Activated B cell treated with CpG ODN at 0.5 μM for 24 hours (primary cell): ENCODE measurements at regions not wholly inside any gene's neighbourhood (a gene's known extent, or its start where the extent isn't known, plus 50 kb on each side); places are given as distances from the start of the nearest gene placed in this dataset.
"Not testable (repeated sequence)": the region's sequence is repeated elsewhere in the genome, so short reads cannot be mapped to it uniquely, and the experiment has no call there.

Source experiments
- ATAC-seq: fragments of 200-7000 bp; cut with Tn5 transposase; one replicate; pipeline ENCODE4 v1.10.0; 2021; ENCODE audit warnings: low read depth, mild to moderate bottlenecking, moderate library complexity
- CTCF ChIA-PET: fragments of 350-600 bp; sonication (Branson Sonifier 250); formaldehyde crosslinking; loops from one replicate; lab custom pipeline; 2021; ENCODE audit warnings: antibody characterized with exemption; lab: Charles Lee
- POLR2A ChIA-PET: fragments of 350-600 bp; sonication (Branson Sonifier 250); formaldehyde crosslinking; loops from one replicate; lab custom pipeline; 2021; ENCODE audit warnings: antibody characterized with exemption; lab: Charles Lee
- DNase-seq: peaks from one replicate; pipeline ENCODE4 v3.0.0; 2022
- H3K27ac Mint-ChIP-seq: one replicate; pipeline ENCODE4 v1.8.0; 2020; ENCODE audit warnings: mixed read lengths
- H3K27me3 Mint-ChIP-seq: one replicate; pipeline ENCODE4 v1.8.0; 2021; ENCODE audit warnings: mixed read lengths
- H3K36me3 Mint-ChIP-seq: one replicate; pipeline ENCODE4 v1.8.0; 2021; ENCODE audit warnings: low read depth, mixed read lengths
- H3K4me1 Mint-ChIP-seq: one replicate; pipeline ENCODE4 v1.8.0; 2021; ENCODE audit warnings: mixed read lengths
- H3K4me3 Mint-ChIP-seq: one replicate; pipeline ENCODE4 v1.8.0; 2020; ENCODE audit warnings: mild to moderate bottlenecking, mixed read lengths
- H3K9me3 Mint-ChIP-seq: one replicate; pipeline ENCODE4 v1.8.0; 2020; ENCODE audit warnings: mixed read lengths
- intact Hi-C: fragments of 100-400 bp; cut with micrococcal nuclease; formaldehyde crosslinking; loops from one replicate; pipeline ENCODE4 v1.15.1; 2024
- TF ChIP-seq, protein P1 (sequence below): fragments of 200-600 bp; IDR thresholded peaks from one replicate; pipeline ENCODE4 v1.8.0; 2022; ENCODE audit warnings: antibody characterized with exemption, mild to moderate bottlenecking

GRCh38 chr2:16728351-16729136 lies 62.9 kb upstream of the CYRIA start:
- POLR2A ChIA-PET, result interaction anchor here (0.5 to 0.6 kb wide), 2 partner anchors 47 to 71 kb away, joined by 3 to 4 read pairs; no protein-coding TSS in a partner anchor
- Mint-ChIP-seq H3K27me3 (no peaks in the 10 kb centered on the region), H3K4me3 (peak overlapping the region; percentile 25), H3K36me3 (no peaks in the 10 kb centered on the region), H3K4me1 (peaks cover 39% of the 10 kb centered on the region), H3K27ac (peak overlapping the region; percentile 51), H3K9me3 (no peaks in the 10 kb centered on the region)
- TF ChIP-seq, protein P1, sequence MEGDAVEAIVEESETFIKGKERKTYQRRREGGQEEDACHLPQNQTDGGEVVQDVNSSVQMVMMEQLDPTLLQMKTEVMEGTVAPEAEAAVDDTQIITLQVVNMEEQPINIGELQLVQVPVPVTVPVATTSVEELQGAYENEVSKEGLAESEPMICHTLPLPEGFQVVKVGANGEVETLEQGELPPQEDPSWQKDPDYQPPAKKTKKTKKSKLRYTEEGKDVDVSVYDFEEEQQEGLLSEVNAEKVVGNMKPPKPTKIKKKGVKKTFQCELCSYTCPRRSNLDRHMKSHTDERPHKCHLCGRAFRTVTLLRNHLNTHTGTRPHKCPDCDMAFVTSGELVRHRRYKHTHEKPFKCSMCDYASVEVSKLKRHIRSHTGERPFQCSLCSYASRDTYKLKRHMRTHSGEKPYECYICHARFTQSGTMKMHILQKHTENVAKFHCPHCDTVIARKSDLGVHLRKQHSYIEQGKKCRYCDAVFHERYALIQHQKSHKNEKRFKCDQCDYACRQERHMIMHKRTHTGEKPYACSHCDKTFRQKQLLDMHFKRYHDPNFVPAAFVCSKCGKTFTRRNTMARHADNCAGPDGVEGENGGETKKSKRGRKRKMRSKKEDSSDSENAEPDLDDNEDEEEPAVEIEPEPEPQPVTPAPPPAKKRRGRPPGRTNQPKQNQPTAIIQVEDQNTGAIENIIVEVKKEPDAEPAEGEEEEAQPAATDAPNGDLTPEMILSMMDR, result no peak
- ATAC-seq, result peak; percentile 35
- no peak for DNase-seq
- intact Hi-C loops, result loop anchor here (1.0 kb wide), 4 partner anchors 9 to 75 kb away; no protein-coding TSS in a partner anchor
- CTCF ChIA-PET, result no interaction called here

GRCh38 chr2:16727849-16728248 lies 62.2 kb upstream of the CYRIA start:
- H3K36me3 Mint-ChIP-seq, intact Hi-C loops, ATAC-seq, H3K27ac Mint-ChIP-seq, H3K4me3 Mint-ChIP-seq, H3K27me3 Mint-ChIP-seq, DNase-seq, H3K9me3 Mint-ChIP-seq: not testable (repeated sequence)
- ChIA-PET CTCF (interaction anchor here (1.0 kb wide), 1 partner anchor 29 kb away, joined by 3 read pairs; no protein-coding TSS in a partner anchor), POLR2A (interaction anchor here (0.5 kb wide), 1 partner anchor 47 kb away, joined by 4 read pairs; no protein-coding TSS in a partner anchor)
- H3K4me1 Mint-ChIP-seq, result peaks cover 39% of the 10 kb centered on the region

DNA sequence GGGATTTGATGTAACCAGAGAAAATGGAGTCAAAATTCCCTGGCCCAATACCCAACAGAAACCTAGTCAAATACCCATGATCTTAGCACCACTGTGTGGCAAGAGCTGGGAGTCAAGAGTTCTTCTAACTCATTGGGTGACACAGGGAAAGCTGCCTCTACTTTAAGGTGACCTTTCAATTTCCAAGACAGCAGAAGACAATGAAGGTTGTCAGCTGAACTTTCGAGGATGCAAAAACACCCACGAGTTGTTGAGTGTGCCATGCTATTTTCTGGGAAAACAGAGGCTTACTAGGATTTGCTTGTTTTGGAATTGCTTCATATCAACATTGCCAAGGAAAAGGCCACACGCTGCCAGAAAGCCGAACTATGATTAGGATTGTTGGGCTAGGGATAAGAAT lies 61.6 kb upstream of the CYRIA start:
- intact Hi-C loops, result no loop called here
- H3K36me3 Mint-ChIP-seq, result no peaks in the 10 kb centered on the region
- H3K27ac Mint-ChIP-seq, result peak overlapping the region; percentile 9
- no peaks in the 10 kb centered on the region for H3K27me3 Mint-ChIP-seq
- no peak for ATAC-seq
- peaks cover 39% of the 10 kb centered on the region for H3K4me1 Mint-ChIP-seq
- TF ChIP-seq, protein P1, result no peak
- no peak overlapping the region for H3K4me3 Mint-ChIP-seq
- DNase-seq, result no peak
- CTCF ChIA-PET, result interaction anchor here (1.0 kb wide), 1 partner anchor 30 kb away, joined by 3 read pairs; no protein-coding TSS in a partner anchor
- POLR2A ChIA-PET, result no interaction called here
- H3K9me3 Mint-ChIP-seq, result no peaks in the 10 kb centered on the region

DNA sequence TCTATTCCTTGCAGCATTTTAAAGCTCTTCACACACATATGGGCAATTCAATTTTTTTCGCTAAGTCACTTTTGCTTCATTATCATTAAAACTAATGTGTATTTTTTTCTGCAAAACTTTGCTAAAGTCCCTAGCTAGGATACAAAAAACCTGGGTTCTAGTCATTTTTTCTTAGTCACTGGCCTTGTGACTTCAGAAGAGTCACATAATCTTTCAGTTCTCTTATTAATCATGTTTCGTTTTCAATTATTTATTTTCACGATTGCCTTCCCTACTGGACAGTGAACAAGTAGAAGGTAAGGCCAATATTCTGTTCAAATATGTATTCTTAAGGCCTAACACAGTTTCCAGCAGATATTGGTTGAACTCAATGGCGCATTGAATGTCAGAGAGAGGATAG lies 60.9 kb upstream of the CYRIA start:
- POLR2A ChIA-PET, result interaction anchor here (0.6 kb wide), 1 partner anchor 8 kb away, joined by 7 read pairs; no protein-coding TSS in a partner anchor
- CTCF ChIA-PET, result interaction anchor here (1.0 kb wide), 1 partner anchor 31 kb away, joined by 3 read pairs; no protein-coding TSS in a partner anchor
- Mint-ChIP-seq H3K4me1 (peaks cover 39% of the 10 kb centered on the region), H3K27me3 (no peaks in the 10 kb centered on the region), H3K4me3 (no peak overlapping the region), H3K36me3 (no peaks in the 10 kb centered on the region), H3K27ac (peak overlapping the region; percentile 0), H3K9me3 (no peaks in the 10 kb centered on the region)
- no peak for DNase-seq
- no peak for ATAC-seq
- TF ChIP-seq, protein P1, result no peak
- intact Hi-C loops, result no loop called here

DNA sequence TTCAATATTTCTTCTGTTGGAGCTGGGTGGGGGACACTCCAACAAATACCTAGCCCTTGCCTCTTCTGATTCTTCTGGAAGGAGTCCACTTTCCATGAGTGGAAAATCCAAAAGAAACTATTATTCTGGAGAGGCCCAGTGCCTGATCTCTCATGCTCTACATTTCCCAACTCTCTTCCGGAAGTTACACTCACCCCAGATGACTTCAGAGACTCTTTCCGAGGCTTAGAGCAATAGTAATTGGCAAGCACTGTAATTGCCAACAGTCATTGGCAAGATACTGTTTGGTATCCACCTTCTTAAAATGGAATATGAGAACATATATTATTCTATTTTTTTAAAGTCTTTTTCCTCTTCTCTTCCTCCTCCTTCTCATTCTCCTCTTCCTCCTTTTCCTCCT lies 60.5 kb upstream of the CYRIA start:
- H3K27ac Mint-ChIP-seq, result no peak overlapping the region
- DNase-seq, result no peak
- TF ChIP-seq, protein P1, result no peak
- intact Hi-C loops, result no loop called here
- CTCF ChIA-PET, result no interaction called here
- ATAC-seq, result no peak
- H3K9me3 Mint-ChIP-seq, result no peaks in the 10 kb centered on the region
- H3K36me3 Mint-ChIP-seq, result no peaks in the 10 kb centered on the region
- H3K4me3 Mint-ChIP-seq, result no peak overlapping the region
- peaks cover 39% of the 10 kb centered on the region for H3K4me1 Mint-ChIP-seq
- POLR2A ChIA-PET, result interaction anchor here (0.9 kb wide), 1 partner anchor 61 kb away, joined by 3 read pairs; no protein-coding TSS in a partner anchor
- no peaks in the 10 kb centered on the region for H3K27me3 Mint-ChIP-seq
